ENCODE measurements at regions not wholly inside any gene's neighbourhood (a gene's known extent, or its start where the extent isn't known, plus 50 kb on each side); places are given as distances from the start of the nearest gene placed in this dataset.

DNA sequence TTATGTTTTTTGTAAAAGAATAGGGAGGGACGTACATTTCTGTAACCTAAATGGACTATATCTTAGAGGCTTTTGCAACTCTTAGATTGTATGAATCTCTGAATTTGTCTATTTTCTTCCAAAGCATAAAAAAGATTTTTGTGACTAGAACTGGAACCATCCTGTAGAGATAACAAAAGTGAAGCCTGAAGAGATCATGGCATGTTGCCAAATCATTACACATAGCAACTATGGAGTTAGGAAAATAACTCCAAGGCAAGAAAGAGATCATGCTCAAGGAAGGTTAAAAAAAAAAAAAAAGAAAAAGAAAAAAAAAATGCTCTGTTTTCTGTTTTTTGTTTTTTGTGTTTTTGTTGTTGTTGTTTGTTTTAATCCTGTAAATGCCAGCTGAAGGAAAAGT is 567.7 kb upstream of the ZWINT start:
- H3K79me2 ChIP-seq (ENCODE audit: control insufficient read depth, insufficient read depth, low read length): no peaks in the 10 kb centered on the region
- no peak overlapping the region for H2AFZ ChIP-seq (ENCODE audit: control insufficient read depth, low read depth, low read length)
- no peaks in the 10 kb centered on the region for H4K20me1 ChIP-seq (ENCODE audit: control insufficient read depth, insufficient read depth)
- FAIRE-seq (no peak), DNase-seq (ENCODE audit: low read depth, low spot score) (no peak), ATAC-seq (no peak)
- no peaks in the 10 kb centered on the region for H3K4me1 ChIP-seq (ENCODE audit: control insufficient read depth, insufficient read depth, low read length)
- ChIA-PET POLR2A (no interaction called here), SMC1A (ENCODE audit: uncharacterized antibody, unreplicated experiment) (no interaction called here), CTCF (interaction anchor here (1.0 kb wide), 1 partner anchor 15 kb away, joined by 4 read pairs; no protein-coding TSS in a partner anchor), RAD21 (ENCODE audit: unreplicated experiment) (no interaction called here)
- WGBS (ENCODE audit: insufficient coverage, insufficient replicate concordance, low lambda C conversion rate, missing lambda C conversion rate): 12% methylated on average over 1 of the region's 1 CpG
- H3K27me3 ChIP-seq (replicated peaks in 1 of 2; ENCODE audit: control insufficient read depth in 2 of 2, insufficient read depth in 2 of 2, low read length in 1 of 2): no peaks in the 10 kb centered on the region
- BruUV-seq (replicated peaks): no TSS peak
- TF ChIP-seq EED (IDR thresholded peaks at IDR 0.05; ENCODE audit: low read depth): no peak
- TF ChIP-seq NBN (IDR thresholded peaks at IDR 0.05): no peak
- TF ChIP-seq CBX5 (IDR thresholded peaks at IDR 0.05; ENCODE audit: low read depth): no peak
- no peak for TF ChIP-seq MTA2 (IDR thresholded peaks at IDR 0.05; ENCODE audit: low read depth)
- no peak for TF ChIP-seq CBFB (IDR thresholded peaks at IDR 0.05; ENCODE audit: low read depth)
- no peak for TF ChIP-seq YBX1 (IDR thresholded peaks at IDR 0.05)
- TF ChIP-seq ZNF622 (IDR thresholded peaks at IDR 0.05): no peak
- H3K36me3 ChIP-seq (ENCODE audit: control insufficient read depth in 2 of 2, insufficient read depth in 2 of 2, low read length in 1 of 2): no peaks in the 10 kb centered on the region
- H3K4me3 ChIP-seq: no peak overlapping the region
- no peak overlapping the region for H3K27ac ChIP-seq (ENCODE audit: control insufficient read depth, insufficient read depth)
- intact Hi-C loops (cut with micrococcal nuclease; ENCODE audit: unreplicated experiment) (no loop called here), in situ Hi-C loops (cut with MboI) (no loop called here)
- H3K9me3 ChIP-seq (replicated peaks; ENCODE audit: control insufficient read depth, insufficient read depth, low read length): no peaks in the 10 kb centered on the region
- no peak overlapping the region for H3K9ac ChIP-seq (ENCODE audit: control insufficient read depth, insufficient read depth, low read length)
- no peak overlapping the region for H3K4me2 ChIP-seq (ENCODE audit: control insufficient read depth, insufficient read depth)

DNA sequence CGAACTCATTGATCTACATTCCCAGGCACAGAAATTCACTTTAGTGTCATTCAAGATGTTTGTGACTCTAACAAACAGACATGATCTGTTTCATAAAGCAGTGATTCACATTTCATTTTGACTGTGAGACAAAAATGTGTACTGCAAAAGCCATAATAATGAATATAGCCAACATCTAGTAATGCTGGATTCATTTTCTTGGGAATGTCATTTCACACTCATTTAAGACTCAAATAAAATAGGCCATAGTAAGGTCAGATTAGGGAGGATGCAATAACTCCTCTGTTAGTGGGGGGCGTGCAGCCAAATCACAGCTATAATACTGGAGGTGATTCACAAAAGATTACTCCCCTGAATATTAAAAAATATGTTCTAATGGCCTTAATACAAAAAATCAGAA is 566.6 kb upstream of the ZWINT start:
- FAIRE-seq: no peak
- no peak for DNase-seq (ENCODE audit: low read depth, low spot score)
- no peak for ATAC-seq
- no peaks in the 10 kb centered on the region for H3K9me3 ChIP-seq (replicated peaks; ENCODE audit: control insufficient read depth, insufficient read depth, low read length)
- H2AFZ ChIP-seq (ENCODE audit: control insufficient read depth, low read depth, low read length): no peak overlapping the region
- no peaks in the 10 kb centered on the region for H4K20me1 ChIP-seq (ENCODE audit: control insufficient read depth, insufficient read depth)
- H3K79me2 ChIP-seq (ENCODE audit: control insufficient read depth, insufficient read depth, low read length): no peaks in the 10 kb centered on the region
- 15% methylated on average over 2 of the region's 2 CpGs for WGBS (ENCODE audit: insufficient coverage, insufficient replicate concordance, low lambda C conversion rate, missing lambda C conversion rate)
- ChIA-PET SMC1A (ENCODE audit: uncharacterized antibody, unreplicated experiment) (no interaction called here), CTCF (interaction anchor here (1.0 kb wide), 1 partner anchor 14 kb away, joined by 4 read pairs; no protein-coding TSS in a partner anchor), RAD21 (ENCODE audit: unreplicated experiment) (no interaction called here), POLR2A (no interaction called here)
- no peaks in the 10 kb centered on the region for H3K27me3 ChIP-seq (replicated peaks in 1 of 2; ENCODE audit: control insufficient read depth in 2 of 2, insufficient read depth in 2 of 2, low read length in 1 of 2)
- no peaks in the 10 kb centered on the region for H3K4me1 ChIP-seq (ENCODE audit: control insufficient read depth, insufficient read depth, low read length)
- H3K4me2 ChIP-seq (ENCODE audit: control insufficient read depth, insufficient read depth): no peak overlapping the region
- no peak overlapping the region for H3K9ac ChIP-seq (ENCODE audit: control insufficient read depth, insufficient read depth, low read length)
- no peaks in the 10 kb centered on the region for H3K36me3 ChIP-seq (ENCODE audit: control insufficient read depth in 2 of 2, insufficient read depth in 2 of 2, low read length in 1 of 2)
- no TSS peak for BruUV-seq (replicated peaks)
- in situ Hi-C loops (cut with MboI) (no loop called here), intact Hi-C loops (cut with micrococcal nuclease; ENCODE audit: unreplicated experiment) (no loop called here)
- H3K4me3 ChIP-seq: no peak overlapping the region
- H3K27ac ChIP-seq (ENCODE audit: control insufficient read depth, insufficient read depth): no peak overlapping the region
- TF ChIP-seq IKZF1 (conservative IDR thresholded peaks at IDR 0.05) (no peak), SMAD5 (IDR thresholded peaks at IDR 0.05; ENCODE audit: low read depth) (no peak), BRCA1 (IDR thresholded peaks at IDR 0.05; ENCODE audit: low read depth, low read length) (no peak), CREB1 (IDR thresholded peaks at IDR 0.05; ENCODE audit: low read depth) (no peak)
- TF ChIP-seq, protein P1, sequence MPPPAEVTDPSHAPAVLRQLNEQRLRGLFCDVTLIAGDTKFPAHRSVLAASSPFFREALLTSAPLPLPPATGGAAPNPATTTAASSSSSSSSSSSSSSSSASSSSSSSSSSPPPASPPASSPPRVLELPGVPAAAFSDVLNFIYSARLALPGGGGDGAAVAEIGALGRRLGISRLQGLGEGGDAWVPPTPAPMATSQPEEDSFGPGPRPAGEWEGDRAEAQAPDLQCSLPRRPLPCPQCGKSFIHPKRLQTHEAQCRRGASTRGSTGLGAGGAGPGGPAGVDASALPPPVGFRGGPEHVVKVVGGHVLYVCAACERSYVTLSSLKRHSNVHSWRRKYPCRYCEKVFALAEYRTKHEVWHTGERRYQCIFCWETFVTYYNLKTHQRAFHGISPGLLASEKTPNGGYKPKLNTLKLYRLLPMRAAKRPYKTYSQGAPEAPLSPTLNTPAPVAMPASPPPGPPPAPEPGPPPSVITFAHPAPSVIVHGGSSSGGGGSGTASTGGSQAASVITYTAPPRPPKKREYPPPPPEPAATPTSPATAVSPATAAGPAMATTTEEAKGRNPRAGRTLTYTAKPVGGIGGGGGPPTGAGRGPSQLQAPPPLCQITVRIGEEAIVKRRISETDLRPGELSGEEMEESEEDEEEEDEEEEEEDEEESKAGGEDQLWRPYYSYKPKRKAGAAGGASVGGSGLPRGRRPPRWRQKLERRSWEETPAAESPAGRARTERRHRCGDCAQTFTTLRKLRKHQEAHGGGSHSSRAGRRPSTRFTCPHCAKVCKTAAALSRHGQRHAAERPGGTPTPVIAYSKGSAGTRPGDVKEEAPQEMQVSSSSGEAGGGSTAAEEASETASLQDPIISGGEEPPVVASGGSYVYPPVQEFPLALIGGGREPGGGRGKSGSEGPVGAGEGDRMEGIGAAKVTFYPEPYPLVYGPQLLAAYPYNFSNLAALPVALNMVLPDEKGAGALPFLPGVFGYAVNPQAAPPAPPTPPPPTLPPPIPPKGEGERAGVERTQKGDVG (CRISPR knock-in tag; IDR thresholded peaks at IDR 0.05): no peak
- TF ChIP-seq, protein P2, sequence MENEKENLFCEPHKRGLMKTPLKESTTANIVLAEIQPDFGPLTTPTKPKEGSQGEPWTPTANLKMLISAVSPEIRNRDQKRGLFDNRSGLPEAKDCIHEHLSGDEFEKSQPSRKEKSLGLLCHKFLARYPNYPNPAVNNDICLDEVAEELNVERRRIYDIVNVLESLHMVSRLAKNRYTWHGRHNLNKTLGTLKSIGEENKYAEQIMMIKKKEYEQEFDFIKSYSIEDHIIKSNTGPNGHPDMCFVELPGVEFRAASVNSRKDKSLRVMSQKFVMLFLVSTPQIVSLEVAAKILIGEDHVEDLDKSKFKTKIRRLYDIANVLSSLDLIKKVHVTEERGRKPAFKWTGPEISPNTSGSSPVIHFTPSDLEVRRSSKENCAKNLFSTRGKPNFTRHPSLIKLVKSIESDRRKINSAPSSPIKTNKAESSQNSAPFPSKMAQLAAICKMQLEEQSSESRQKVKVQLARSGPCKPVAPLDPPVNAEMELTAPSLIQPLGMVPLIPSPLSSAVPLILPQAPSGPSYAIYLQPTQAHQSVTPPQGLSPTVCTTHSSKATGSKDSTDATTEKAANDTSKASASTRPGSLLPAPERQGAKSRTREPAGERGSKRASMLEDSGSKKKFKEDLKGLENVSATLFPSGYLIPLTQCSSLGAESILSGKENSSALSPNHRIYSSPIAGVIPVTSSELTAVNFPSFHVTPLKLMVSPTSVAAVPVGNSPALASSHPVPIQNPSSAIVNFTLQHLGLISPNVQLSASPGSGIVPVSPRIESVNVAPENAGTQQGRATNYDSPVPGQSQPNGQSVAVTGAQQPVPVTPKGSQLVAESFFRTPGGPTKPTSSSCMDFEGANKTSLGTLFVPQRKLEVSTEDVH (IDR thresholded peaks at IDR 0.05; ENCODE audit: low read depth, partially characterized antibody): no peak
- TF ChIP-seq, protein P3, sequence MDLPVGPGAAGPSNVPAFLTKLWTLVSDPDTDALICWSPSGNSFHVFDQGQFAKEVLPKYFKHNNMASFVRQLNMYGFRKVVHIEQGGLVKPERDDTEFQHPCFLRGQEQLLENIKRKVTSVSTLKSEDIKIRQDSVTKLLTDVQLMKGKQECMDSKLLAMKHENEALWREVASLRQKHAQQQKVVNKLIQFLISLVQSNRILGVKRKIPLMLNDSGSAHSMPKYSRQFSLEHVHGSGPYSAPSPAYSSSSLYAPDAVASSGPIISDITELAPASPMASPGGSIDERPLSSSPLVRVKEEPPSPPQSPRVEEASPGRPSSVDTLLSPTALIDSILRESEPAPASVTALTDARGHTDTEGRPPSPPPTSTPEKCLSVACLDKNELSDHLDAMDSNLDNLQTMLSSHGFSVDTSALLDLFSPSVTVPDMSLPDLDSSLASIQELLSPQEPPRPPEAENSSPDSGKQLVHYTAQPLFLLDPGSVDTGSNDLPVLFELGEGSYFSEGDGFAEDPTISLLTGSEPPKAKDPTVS (IDR thresholded peaks at IDR 0.05; ENCODE audit: low read depth, low read length): no peak

Data from GM12878 (cell line).